GM19395 (cell line): ENCODE measurements at regions not wholly inside any gene's neighbourhood (a gene's known extent, or its start where the extent isn't known, plus 50 kb on each side); places are given as distances from the start of the nearest gene placed in this dataset.
"Not testable (repeated sequence)": the region's sequence is repeated elsewhere in the genome, so short reads cannot be mapped to it uniquely, and the experiment has no call there.

Source experiments
- ATAC-seq: cut with Tn5 transposase; IDR thresholded peaks from one replicate; pipeline ENCODE4 v1.9.1; 2021; ENCODE audit warnings: mild to moderate bottlenecking, moderate library complexity; ENCODE audit not compliant: unreplicated experiment

- ATAC-seq = no peak
Measured at GRCh38 chr3:65004795-65005295, 317.0 kb upstream of the ADAMTS9 start.

GRCh38 chr3:65004306-65004705 lies 316.5 kb upstream of the ADAMTS9 start:
- no peak for ATAC-seq

- ATAC-seq = not testable (repeated sequence)
Measured at GRCh38 chr3:65001119-65001518, 313.3 kb upstream of the ADAMTS9 start.

- no peak for ATAC-seq
Measured at GRCh38 chr3:64998317-64998716, 310.5 kb upstream of the ADAMTS9 start.

GRCh38 chr3:64995857-64996551 lies 308.2 kb upstream of the ADAMTS9 start:
- no peak for ATAC-seq

- no peak for ATAC-seq
Measured at GRCh38 chr3:64993781-64994180, 306.0 kb upstream of the ADAMTS9 start.

- no peak for ATAC-seq
Measured at GRCh38 chr3:64992530-64993285, 304.9 kb upstream of the ADAMTS9 start.

GRCh38 chr3:64988188-64988587 lies 300.4 kb upstream of the ADAMTS9 start:
- ATAC-seq = no peak

GRCh38 chr3:64987726-64988125 lies 299.9 kb upstream of the ADAMTS9 start:
- ATAC-seq = no peak

GRCh38 chr3:64985072-64985471 lies 297.3 kb upstream of the ADAMTS9 start:
- ATAC-seq = no peak

GRCh38 chr3:64983583-64984359 lies 296.0 kb upstream of the ADAMTS9 start:
- no peak for ATAC-seq

GRCh38 chr3:64977308-64978100 lies 289.7 kb upstream of the ADAMTS9 start:
- ATAC-seq = no peak

- ATAC-seq = no peak
Measured at GRCh38 chr3:64976456-64976855, 288.7 kb upstream of the ADAMTS9 start.

- ATAC-seq = no peak
Measured at GRCh38 chr3:64975147-64975546, 287.3 kb upstream of the ADAMTS9 start.

GRCh38 chr3:64974401-64974800 lies 286.6 kb upstream of the ADAMTS9 start:
- ATAC-seq = no peak

GRCh38 chr3:64972793-64973192 lies 285.0 kb upstream of the ADAMTS9 start:
- ATAC-seq = no peak

- no peak for ATAC-seq
Measured at GRCh38 chr3:64971602-64972001, 283.8 kb upstream of the ADAMTS9 start.

- no peak for ATAC-seq
Measured at GRCh38 chr3:64970634-64971033, 282.8 kb upstream of the ADAMTS9 start.

- ATAC-seq = no peak
Measured at GRCh38 chr3:64961301-64961700, 273.5 kb upstream of the ADAMTS9 start.

- ATAC-seq = no peak
Measured at GRCh38 chr3:64958199-64958843, 270.5 kb upstream of the ADAMTS9 start.
